ENCODE measurements at regions not wholly inside any gene's neighbourhood (a gene's known extent, or its start where the extent isn't known, plus 50 kb on each side); places are given as distances from the start of the nearest gene placed in this dataset.

DNA sequence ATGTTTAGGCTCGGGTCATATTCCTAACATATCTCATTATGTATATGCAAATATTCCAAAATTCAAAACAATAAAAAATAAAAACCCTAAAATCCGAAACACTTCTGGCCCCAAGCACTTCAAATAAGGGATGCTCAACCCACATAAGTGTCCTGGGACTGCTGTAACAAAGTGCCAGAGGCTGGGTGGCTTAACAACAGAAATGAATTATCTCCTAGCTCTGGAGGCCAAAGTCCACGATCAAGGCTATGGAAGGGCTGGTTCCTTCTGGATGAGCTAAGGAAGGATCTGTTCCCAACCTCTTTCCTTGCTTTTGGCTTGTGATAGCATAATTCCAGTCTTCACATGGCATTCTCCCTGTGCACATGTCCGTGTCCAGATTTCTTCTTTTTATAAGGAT lies 181.6 kb upstream of the NFE2L3 start:
- no peak for TF ChIP-seq CTCF (IDR thresholded peaks at IDR 0.05; ENCODE audit: control insufficient read depth, insufficient read depth, low read depth, low read length, missing control alignments)
- DNase-seq (ENCODE audit: low read depth): no peak
- H3K4me3 ChIP-seq (ENCODE audit: control insufficient read depth, low read depth, low read length): no peak overlapping the region

GRCh38 chr7:25970911-25971310 lies 181.1 kb upstream of the NFE2L3 start:
- H3K4me3 ChIP-seq (ENCODE audit: control insufficient read depth, low read depth, low read length): no peak overlapping the region
- no peak for TF ChIP-seq CTCF (IDR thresholded peaks at IDR 0.05; ENCODE audit: control insufficient read depth, insufficient read depth, low read depth, low read length, missing control alignments)

DNA sequence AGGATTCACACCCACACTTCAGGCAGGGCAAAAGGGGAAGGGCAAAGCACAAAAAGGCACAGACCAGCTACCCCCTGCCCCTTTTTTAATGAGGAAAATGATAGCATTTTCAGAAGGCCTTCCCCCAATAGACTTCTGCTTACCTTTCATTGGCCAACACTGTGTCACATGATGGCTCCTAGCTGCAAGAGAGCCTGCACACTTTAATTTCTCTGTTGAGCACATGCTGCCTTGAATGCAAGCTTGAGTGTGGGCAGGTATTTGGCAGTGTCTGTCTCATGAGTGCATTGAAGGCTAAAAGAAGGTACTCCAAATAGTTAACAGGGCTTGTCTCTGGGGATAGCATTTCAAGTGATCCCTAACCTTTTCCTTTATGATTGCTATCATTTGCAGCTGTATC lies 175.4 kb upstream of the NFE2L3 start:
- no peak for TF ChIP-seq CTCF (IDR thresholded peaks at IDR 0.05; ENCODE audit: control insufficient read depth, insufficient read depth, low read depth, low read length, missing control alignments)
- H3K4me3 ChIP-seq (ENCODE audit: control insufficient read depth, low read depth, low read length): no peak overlapping the region

More at GRCh38 chr7:25970911-25971310, 181.1 kb upstream of the NFE2L3 start:
- no peak for DNase-seq (ENCODE audit: low read depth)

DNA sequence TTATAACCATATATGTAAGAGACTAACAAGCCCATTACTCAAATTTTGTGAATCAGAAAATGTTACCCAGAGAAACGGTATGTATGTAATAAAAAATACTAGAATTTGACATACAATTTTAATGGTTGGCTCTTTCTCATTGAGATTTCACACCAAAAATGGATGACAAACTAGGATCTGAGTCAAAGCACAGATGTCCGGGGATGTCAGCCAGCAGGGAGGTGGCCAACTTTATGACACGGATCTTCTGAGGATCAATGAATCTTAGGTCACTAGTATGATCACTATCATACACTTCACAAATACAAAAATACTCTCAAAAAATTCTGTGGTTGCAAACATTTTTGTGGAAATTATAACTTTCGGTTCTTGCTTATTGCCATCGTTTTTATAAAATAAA lies 173.5 kb upstream of the NFE2L3 start:
- TF ChIP-seq CTCF (IDR thresholded peaks at IDR 0.05; ENCODE audit: control insufficient read depth, insufficient read depth, low read depth, low read length, missing control alignments): no peak
- no peak overlapping the region for H3K4me3 ChIP-seq (ENCODE audit: control insufficient read depth, low read depth, low read length)
- no peak for DNase-seq (ENCODE audit: low read depth)

More for the DNA sequence above, 175.4 kb upstream of the NFE2L3 start:
- DNase-seq (ENCODE audit: low read depth): no peak

- no peak for TF ChIP-seq CTCF (IDR thresholded peaks at IDR 0.05; ENCODE audit: control insufficient read depth, insufficient read depth, low read depth, low read length, missing control alignments)
- H3K4me3 ChIP-seq (ENCODE audit: control insufficient read depth, low read depth, low read length): no peak overlapping the region
- no peak for DNase-seq (ENCODE audit: low read depth)
Measured at GRCh38 chr7:25979605-25980004, 172.4 kb upstream of the NFE2L3 start.

DNA sequence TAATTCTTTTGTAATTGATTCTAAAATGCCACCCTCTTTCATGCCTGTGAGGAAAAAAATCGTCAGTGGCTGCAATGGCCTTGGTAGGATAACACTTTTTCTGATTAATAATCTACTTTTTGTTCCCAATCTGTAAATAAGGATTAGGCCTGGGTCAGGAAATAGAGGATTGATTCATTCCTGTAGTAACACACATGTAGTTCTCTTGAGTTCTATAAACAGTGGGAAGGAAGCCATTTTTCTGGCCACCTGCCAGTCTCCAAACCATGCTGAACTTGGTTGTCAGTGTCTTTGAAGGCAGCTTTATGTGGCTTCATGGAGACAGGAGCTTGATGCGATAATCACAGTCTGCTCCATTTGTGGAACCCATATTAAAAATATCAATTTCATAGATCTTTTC lies 169.3 kb upstream of the NFE2L3 start:
- H3K4me3 ChIP-seq (ENCODE audit: control insufficient read depth, low read depth, low read length): no peak overlapping the region
- no peak for TF ChIP-seq CTCF (IDR thresholded peaks at IDR 0.05; ENCODE audit: control insufficient read depth, insufficient read depth, low read depth, low read length, missing control alignments)
- no peak for DNase-seq (ENCODE audit: low read depth)

DNA sequence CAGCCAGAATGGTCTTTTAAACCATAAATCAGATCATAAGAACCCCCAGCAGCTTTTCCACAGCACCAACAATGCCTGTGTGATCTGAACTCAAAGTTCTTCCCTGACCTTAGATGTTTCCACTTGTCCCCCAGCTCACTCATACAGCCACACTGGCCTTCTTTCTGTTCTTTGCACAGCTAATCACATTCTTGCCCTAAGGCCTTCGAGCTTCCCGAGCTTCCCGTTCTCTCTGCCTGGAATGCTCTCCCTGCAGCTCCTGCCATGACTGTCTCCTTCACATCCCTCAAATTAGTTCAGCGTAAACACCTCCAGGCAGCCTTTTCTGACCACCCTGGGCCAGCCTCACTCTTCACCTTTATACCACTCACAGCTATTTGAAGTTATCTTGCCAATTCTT lies 166.8 kb upstream of the NFE2L3 start:
- DNase-seq (ENCODE audit: low read depth): no peak
- H3K4me3 ChIP-seq (ENCODE audit: control insufficient read depth, low read depth, low read length): no peak overlapping the region
- TF ChIP-seq CTCF (IDR thresholded peaks at IDR 0.05; ENCODE audit: control insufficient read depth, insufficient read depth, low read depth, low read length, missing control alignments): no peak
